Endothelial cell of umbilical vein (primary cell): ENCODE measurements at regions not wholly inside any gene's neighbourhood (a gene's known extent, or its start where the extent isn't known, plus 50 kb on each side); places are given as distances from the start of the nearest gene placed in this dataset.

Experiments used
- BruUV-seq: library from RNA; stranded (reverse); fragments of 400-500 nt; replicated peaks from 2 replicates; lab custom pipeline; 2021; lab: Mats Ljungman, UMichigan
- CTCF ChIA-PET: fragments of 300-600, 350-600 bp; sonication (Branson Sonifier 250); formaldehyde crosslinking; loops from one replicate; lab custom pipeline; 2021; ENCODE audit warnings: antibody characterized with exemption, inconsistent platforms; lab: Charles Lee
- POLR2A ChIA-PET: fragments of 300-600, 350-600 bp; sonication (Branson Sonifier 250); formaldehyde crosslinking; loops from one replicate; lab custom pipeline; 2021; ENCODE audit warnings: antibody characterized with exemption, inconsistent platforms; lab: Charles Lee
- DNase-seq: peaks from one replicate; pipeline ENCODE4 v3.0.0-alpha.2; 2011; ENCODE audit warnings: low read depth, low spot score
- FAIRE-seq: peaks from 2 replicates; lab custom pipeline; 2011; peaks lifted over from hg19 to GRCh38; lab: Jason Lieb, UNC
- H2AFZ ChIP-seq: 2 replicates; pipeline ENCODE4 v1.6.0; 2012; ENCODE audit warnings: low read depth, low read length, control low read depth, inconsistent platforms
- H3K27ac ChIP-seq: 2 replicates; pipeline ENCODE4 v1.5.1; 2011; ENCODE audit warnings: low read depth, mild to moderate bottlenecking, control low read depth, low read length, moderate library complexity; ENCODE audit not compliant: insufficient read depth
- H3K27me3 ChIP-seq, 2 experiments: 2 replicates each; pipeline versions ENCODE4 v1.6.0 to v1.6.1; 2011; ENCODE audit warnings: low read length in 2 of 2, mixed read lengths in 1 of 2; ENCODE audit not compliant: control insufficient read depth in 2 of 2, insufficient read depth in 2 of 2
- H3K36me3 ChIP-seq, 2 experiments: 2 replicates in 1 of 2; 3 replicates in 1 of 2; pipeline ENCODE4 v1.5.1; 2011; ENCODE audit warnings: low read length in 2 of 2, mild to moderate bottlenecking in 1 of 2, moderate library complexity in 1 of 2; ENCODE audit not compliant: control insufficient read depth in 2 of 2, insufficient read depth in 2 of 2; ENCODE audit errors: extremely low read depth in 1 of 2
- H3K4me1 ChIP-seq: 3 replicates; pipeline ENCODE4 v1.5.1; 2011; ENCODE audit warnings: mild to moderate bottlenecking, low read length; ENCODE audit not compliant: control insufficient read depth, insufficient read depth; ENCODE audit errors: extremely low read depth
- H3K4me2 ChIP-seq: 2 replicates; pipeline ENCODE4 v1.6.1; 2011; ENCODE audit warnings: low read length, control low read depth, mixed read lengths; ENCODE audit not compliant: insufficient read depth
- H3K4me3 ChIP-seq, 3 experiments: fragments of 200-600 bp in 1 of 3; sonication (generic), shearing (Covaris generic) in 1 of 3; replicated peaks in 1 of 3; 2 replicates each; pipeline ENCODE4 v1.5.1; 2011 to 2016; ENCODE audit warnings: control low read depth in 3 of 3, low read length in 3 of 3, mild to moderate bottlenecking in 2 of 3, inconsistent platforms in 1 of 3, low read depth in 1 of 3, moderate library complexity in 1 of 3; ENCODE audit not compliant: insufficient read depth in 1 of 3
- H3K79me2 ChIP-seq: 2 replicates; pipeline ENCODE4 v1.6.0; 2012; ENCODE audit warnings: low read length, inconsistent platforms; ENCODE audit not compliant: control insufficient read depth, insufficient read depth
- H3K9ac ChIP-seq: replicated peaks from 2 replicates; pipeline ENCODE3; 2011; ENCODE audit warnings: low read length, control low read depth; ENCODE audit not compliant: insufficient read depth; ENCODE audit errors: extremely low read depth
- H3K9me1 ChIP-seq: replicated peaks from 3 replicates; pipeline ENCODE4 v1.6.0; 2011; ENCODE audit warnings: mild to moderate bottlenecking, low read length; ENCODE audit not compliant: control insufficient read depth, insufficient read depth; ENCODE audit errors: extremely low read depth
- H3K9me3 ChIP-seq: replicated peaks from 2 replicates; pipeline ENCODE4 v1.5.1; 2012; ENCODE audit warnings: low read length, inconsistent platforms; ENCODE audit not compliant: control insufficient read depth, insufficient read depth
- H4K20me1 ChIP-seq: replicated peaks from 2 replicates; pipeline ENCODE3; 2011; ENCODE audit warnings: mild to moderate bottlenecking, low read length; ENCODE audit not compliant: control insufficient read depth, insufficient read depth; ENCODE audit errors: extremely low read depth
- EZH2 ChIP-seq: IDR thresholded peaks from 2 replicates; pipeline ENCODE4 v1.6.1; 2012; ENCODE audit warnings: borderline replicate concordance, low read depth, mild to moderate bottlenecking, moderate library complexity, low read length, inconsistent platforms; ENCODE audit not compliant: severe bottlenecking
- FOS ChIP-seq: IDR thresholded peaks from 2 replicates; pipeline ENCODE4 v1.6.1; 2011; ENCODE audit warnings: mild to moderate bottlenecking, low read length, moderate library complexity, borderline replicate concordance; ENCODE audit not compliant: insufficient read depth
- GATA2 ChIP-seq: IDR thresholded peaks from 2 replicates; pipeline ENCODE4 v1.7.0; 2011; ENCODE audit warnings: low read depth, mild to moderate bottlenecking, moderate library complexity, mixed read lengths, low read length; ENCODE audit not compliant: insufficient read length, insufficient read depth
- JUN ChIP-seq: IDR thresholded peaks from 2 replicates; pipeline ENCODE4 v1.6.1; 2011; ENCODE audit warnings: borderline replicate concordance, low read depth; ENCODE audit not compliant: insufficient read length, insufficient read depth
- MYC ChIP-seq: IDR thresholded peaks from one replicate; pipeline ENCODE4 v1.6.1; 2011; ENCODE audit warnings: mild to moderate bottlenecking, low read depth, low read length
- POLR2A ChIP-seq: IDR thresholded peaks from 2 replicates; pipeline ENCODE4 v1.6.1; 2012; ENCODE audit warnings: low read depth, mild to moderate bottlenecking, control low read depth, low read length
- POLR2AphosphoS5 ChIP-seq: IDR thresholded peaks from 2 replicates; pipeline ENCODE4 v1.6.1; 2012; ENCODE audit warnings: low read depth, mild to moderate bottlenecking, control low read depth, low read length, moderate library complexity; ENCODE audit not compliant: insufficient read depth
- dilution Hi-C: fragments of 300-500 bp; cut with MboI; formaldehyde crosslinking; loops from one replicate; pipeline ENCODE4 v1.15.0; 2019; ENCODE audit warnings: low sequenced_read_pairs; ENCODE audit not compliant: extremely low pct_ligation_motif_present
- intact Hi-C: fragments of 100-400 bp; cut with micrococcal nuclease; formaldehyde crosslinking; loops from one replicate; pipeline ENCODE4 v1.10.0; 2022
- TF ChIP-seq, protein P1 (sequence below): IDR thresholded peaks from 2 replicates; pipeline ENCODE4 v1.6.1; 2011; ENCODE audit not compliant: insufficient read depth, insufficient read length
- TF ChIP-seq, protein P2 (sequence below), 2 donors: IDR thresholded peaks; 1 replicate in 1 of 2; 2 replicates in 1 of 2; pipeline ENCODE4 v1.5.1; 2011; ENCODE audit warnings: low read length in 2 of 2, mild to moderate bottlenecking in 2 of 2, moderate library complexity in 2 of 2, control low read depth in 1 of 2, inconsistent platforms in 1 of 2, low read depth in 1 of 2; ENCODE audit not compliant: insufficient read depth in 1 of 2; ENCODE audit errors: extremely low read depth in 1 of 2

DNA sequence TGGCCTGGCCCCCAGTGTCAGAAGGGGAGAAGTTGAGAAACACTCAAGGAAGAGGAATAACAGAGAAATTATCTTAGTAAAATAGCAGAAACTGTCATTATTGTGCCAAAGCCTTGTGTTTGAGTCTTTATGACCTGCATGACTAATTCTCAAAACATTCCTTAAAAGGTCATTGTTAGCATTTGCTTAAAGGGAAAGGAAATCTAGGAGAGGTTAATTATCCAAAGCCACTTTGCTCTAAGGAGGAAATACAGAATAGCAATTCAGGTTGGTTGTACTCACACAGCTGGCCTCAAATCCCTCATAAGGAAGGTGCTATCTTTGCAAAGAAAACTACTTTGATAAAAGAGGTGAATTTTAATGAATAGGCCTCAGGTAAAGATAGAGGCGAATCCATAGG lies 516.7 kb downstream of the CBLN4 start:
- Histone ChIP-seq H3K4me1 (no peaks in the 10 kb centered on the region), H3K27ac (no peak overlapping the region), H3K4me3 (no peak overlapping the region), H3K4me2 (no peak overlapping the region), H3K9me3 (peaks cover 4% of the 10 kb centered on the region), H3K9ac (no peak overlapping the region), H3K36me3 (no peaks in the 10 kb centered on the region), H2AFZ (no peak overlapping the region), H4K20me1 (no peaks in the 10 kb centered on the region), H3K9me1 (no peaks in the 10 kb centered on the region), H3K27me3 (no peaks in the 10 kb centered on the region), H3K79me2 (no peaks in the 10 kb centered on the region)
- CTCF ChIA-PET, result no interaction called here
- FAIRE-seq (no peak), DNase-seq (no peak)
- POLR2A ChIA-PET, result no interaction called here
- intact Hi-C loops, result no loop called here
- no TSS peak for BruUV-seq
- no peak for TF ChIP-seq GATA2
- TF ChIP-seq JUN, result no peak
- TF ChIP-seq, protein P1, sequence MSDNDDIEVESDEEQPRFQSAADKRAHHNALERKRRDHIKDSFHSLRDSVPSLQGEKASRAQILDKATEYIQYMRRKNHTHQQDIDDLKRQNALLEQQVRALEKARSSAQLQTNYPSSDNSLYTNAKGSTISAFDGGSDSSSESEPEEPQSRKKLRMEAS, result no peak
- TF ChIP-seq POLR2AphosphoS5, result no peak
- TF ChIP-seq EZH2, result no peak
- TF ChIP-seq, protein P2, sequence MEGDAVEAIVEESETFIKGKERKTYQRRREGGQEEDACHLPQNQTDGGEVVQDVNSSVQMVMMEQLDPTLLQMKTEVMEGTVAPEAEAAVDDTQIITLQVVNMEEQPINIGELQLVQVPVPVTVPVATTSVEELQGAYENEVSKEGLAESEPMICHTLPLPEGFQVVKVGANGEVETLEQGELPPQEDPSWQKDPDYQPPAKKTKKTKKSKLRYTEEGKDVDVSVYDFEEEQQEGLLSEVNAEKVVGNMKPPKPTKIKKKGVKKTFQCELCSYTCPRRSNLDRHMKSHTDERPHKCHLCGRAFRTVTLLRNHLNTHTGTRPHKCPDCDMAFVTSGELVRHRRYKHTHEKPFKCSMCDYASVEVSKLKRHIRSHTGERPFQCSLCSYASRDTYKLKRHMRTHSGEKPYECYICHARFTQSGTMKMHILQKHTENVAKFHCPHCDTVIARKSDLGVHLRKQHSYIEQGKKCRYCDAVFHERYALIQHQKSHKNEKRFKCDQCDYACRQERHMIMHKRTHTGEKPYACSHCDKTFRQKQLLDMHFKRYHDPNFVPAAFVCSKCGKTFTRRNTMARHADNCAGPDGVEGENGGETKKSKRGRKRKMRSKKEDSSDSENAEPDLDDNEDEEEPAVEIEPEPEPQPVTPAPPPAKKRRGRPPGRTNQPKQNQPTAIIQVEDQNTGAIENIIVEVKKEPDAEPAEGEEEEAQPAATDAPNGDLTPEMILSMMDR (IDR thresholded peaks at IDR 0.05; ENCODE audit: extremely low read depth in 1 of 2, insufficient read depth in 1 of 2, low read depth in 1 of 2, low read length in 2 of 2), result no peak
- no peak for TF ChIP-seq FOS
- no peak for TF ChIP-seq MYC
- TF ChIP-seq POLR2A, result no peak
- dilution Hi-C loops, result no loop called here
